PC-9 (cell line): ENCODE measurements at regions not wholly inside any gene's neighbourhood (a gene's known extent, or its start where the extent isn't known, plus 50 kb on each side); places are given as distances from the start of the nearest gene placed in this dataset.

ENCODE experiments used
- CTCF ChIP-seq: fragments of 200-600 bp; sonication (generic); conservative IDR thresholded peaks from 2 replicates; pipeline ENCODE4 v1.6.1; 2017; ENCODE audit warnings: mixed run types, antibody characterized with exemption, mild to moderate bottlenecking, moderate library complexity
- EZH2 ChIP-seq: fragments of 200-600 bp; sonication (generic); IDR thresholded peaks from 2 replicates; pipeline ENCODE4 v1.8.0; 2017; ENCODE audit warnings: antibody characterized with exemption, low read depth

DNA sequence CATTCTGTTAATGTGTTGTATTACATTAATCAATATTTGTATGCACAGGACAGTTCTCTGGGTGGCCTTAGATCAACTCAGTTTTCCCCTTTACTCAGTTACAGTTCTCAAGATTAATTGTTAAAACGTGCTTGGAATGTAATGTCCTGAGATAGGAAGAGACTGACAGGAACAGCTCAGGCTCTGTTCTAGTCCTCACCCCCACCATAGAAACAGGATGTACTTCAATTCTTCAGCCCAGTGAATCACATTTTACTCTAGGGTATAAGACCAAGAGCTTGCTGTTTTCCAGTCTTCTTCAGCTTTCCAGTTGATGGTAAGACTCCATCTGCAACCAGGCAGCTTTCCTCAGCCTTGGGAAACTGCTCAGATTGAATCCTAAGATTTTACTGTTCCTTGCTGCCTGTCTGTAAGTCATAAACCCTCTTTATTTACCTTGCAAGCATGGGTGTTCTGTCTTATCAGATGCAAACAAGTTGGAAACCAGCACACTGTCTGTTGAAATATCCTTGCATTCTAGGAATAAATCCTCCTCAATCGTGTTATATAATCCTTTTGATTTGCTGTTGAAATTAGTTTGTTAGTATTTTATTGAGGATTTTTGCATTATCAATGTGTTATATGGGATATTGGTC is 836.9 kb upstream of the PCDH9 start:
- TF ChIP-seq CTCF, result no peak
- TF ChIP-seq EZH2, result no peak
